ENCODE measurements at regions not wholly inside any gene's neighbourhood (a gene's known extent, or its start where the extent isn't known, plus 50 kb on each side); places are given as distances from the start of the nearest gene placed in this dataset.

DNA sequence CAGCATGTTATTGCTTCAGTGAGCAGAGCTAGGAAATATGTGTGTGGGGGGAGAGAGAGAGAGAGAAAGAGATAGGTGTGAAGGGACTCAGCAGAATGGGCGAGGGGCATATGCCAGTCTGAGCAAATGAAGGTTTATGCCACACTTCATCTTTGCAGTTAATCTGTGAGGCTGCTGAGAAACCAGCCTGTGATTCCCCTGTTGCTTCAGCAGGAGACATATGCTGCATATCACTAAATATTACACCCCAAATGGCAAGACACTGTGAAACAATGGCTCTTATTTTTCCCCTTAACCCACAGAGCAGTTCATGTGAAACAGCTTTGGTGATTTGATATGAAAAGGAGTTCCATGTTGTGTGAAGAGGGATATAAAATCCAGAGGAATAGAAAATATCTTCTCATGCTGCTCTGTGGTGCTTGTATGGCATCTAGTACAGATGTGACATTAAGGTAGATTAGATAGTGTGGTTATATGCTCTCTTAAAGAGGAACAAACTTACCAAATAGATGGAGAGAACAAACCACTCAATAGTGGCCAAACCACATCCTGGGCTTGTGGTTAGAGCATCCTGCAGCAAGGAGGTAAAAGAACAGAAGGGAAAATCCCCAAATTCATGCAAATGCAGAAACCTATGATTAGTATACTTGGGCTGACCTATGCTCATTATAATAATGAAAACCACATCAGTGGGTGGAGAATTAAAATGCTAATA is 864.2 kb downstream of the FAM181B start (continued):
- TF ChIP-seq TAF1 (IDR thresholded peaks at IDR 0.05; ENCODE audit: borderline replicate concordance, low read depth, low read length) (no peak), EP300 (IDR thresholded peaks at IDR 0.05; ENCODE audit: borderline replicate concordance in 1 of 2, control insufficient read depth in 1 of 2, low read depth in 2 of 2, low read length in 2 of 2) (peak; percentile 85 to 87; a peak in 3 of 4 replicates), LARP7 (IDR thresholded peaks at IDR 0.05) (no peak), NFYA (IDR thresholded peaks at IDR 0.05; ENCODE audit: borderline replicate concordance, low read depth, low read length) (no peak), ZNF217 (IDR thresholded peaks at IDR 0.05) (peak; percentile 89; the same call in 1 of the 2 replicates), YY1 (IDR thresholded peaks at IDR 0.05; ENCODE audit: low read depth, low read length) (no peak), GABPA (IDR thresholded peaks at IDR 0.05; ENCODE audit: low read depth) (no peak), ZBED1 (IDR thresholded peaks at IDR 0.05; ENCODE audit: borderline replicate concordance) (no peak), SREBF1 (IDR thresholded peaks at IDR 0.05; ENCODE audit: low read length) (no peak; the same call in 1 of the 2 replicates), SMAD1 (IDR thresholded peaks at IDR 0.05; ENCODE audit: low read depth, partially characterized antibody) (peak; percentile 46), IKZF1 (conservative IDR thresholded peaks at IDR 0.05) (peak; percentile 86), STAT1 (conservative IDR thresholded peaks at IDR 0.05) (no peak), NR2F1 (conservative IDR thresholded peaks at IDR 0.05) (peak; percentile 65), EZH2 (IDR thresholded peaks at IDR 0.05; ENCODE audit: borderline replicate concordance, control insufficient read depth, low read depth, low read length) (0 out of 2 replicates have a peak, but pooled peaks have one; percentile 35)
- TF ChIP-seq, protein P1, sequence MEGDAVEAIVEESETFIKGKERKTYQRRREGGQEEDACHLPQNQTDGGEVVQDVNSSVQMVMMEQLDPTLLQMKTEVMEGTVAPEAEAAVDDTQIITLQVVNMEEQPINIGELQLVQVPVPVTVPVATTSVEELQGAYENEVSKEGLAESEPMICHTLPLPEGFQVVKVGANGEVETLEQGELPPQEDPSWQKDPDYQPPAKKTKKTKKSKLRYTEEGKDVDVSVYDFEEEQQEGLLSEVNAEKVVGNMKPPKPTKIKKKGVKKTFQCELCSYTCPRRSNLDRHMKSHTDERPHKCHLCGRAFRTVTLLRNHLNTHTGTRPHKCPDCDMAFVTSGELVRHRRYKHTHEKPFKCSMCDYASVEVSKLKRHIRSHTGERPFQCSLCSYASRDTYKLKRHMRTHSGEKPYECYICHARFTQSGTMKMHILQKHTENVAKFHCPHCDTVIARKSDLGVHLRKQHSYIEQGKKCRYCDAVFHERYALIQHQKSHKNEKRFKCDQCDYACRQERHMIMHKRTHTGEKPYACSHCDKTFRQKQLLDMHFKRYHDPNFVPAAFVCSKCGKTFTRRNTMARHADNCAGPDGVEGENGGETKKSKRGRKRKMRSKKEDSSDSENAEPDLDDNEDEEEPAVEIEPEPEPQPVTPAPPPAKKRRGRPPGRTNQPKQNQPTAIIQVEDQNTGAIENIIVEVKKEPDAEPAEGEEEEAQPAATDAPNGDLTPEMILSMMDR (IDR thresholded peaks at IDR 0.05 in 2 of 3, conservative IDR thresholded peaks at IDR 0.05 in 1 of 3; ENCODE audit: control insufficient read depth in 2 of 3, extremely low read depth in 1 of 3, insufficient read depth in 1 of 3, low read depth in 3 of 3, low read length in 3 of 3) = no peak
- TF ChIP-seq, protein P2, sequence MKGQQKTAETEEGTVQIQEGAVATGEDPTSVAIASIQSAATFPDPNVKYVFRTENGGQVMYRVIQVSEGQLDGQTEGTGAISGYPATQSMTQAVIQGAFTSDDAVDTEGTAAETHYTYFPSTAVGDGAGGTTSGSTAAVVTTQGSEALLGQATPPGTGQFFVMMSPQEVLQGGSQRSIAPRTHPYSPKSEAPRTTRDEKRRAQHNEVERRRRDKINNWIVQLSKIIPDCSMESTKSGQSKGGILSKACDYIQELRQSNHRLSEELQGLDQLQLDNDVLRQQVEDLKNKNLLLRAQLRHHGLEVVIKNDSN (IDR thresholded peaks at IDR 0.05; ENCODE audit: borderline replicate concordance, extremely low read length, insufficient read depth, low read depth, low read length) = no peak
- TF ChIP-seq, protein P3, sequence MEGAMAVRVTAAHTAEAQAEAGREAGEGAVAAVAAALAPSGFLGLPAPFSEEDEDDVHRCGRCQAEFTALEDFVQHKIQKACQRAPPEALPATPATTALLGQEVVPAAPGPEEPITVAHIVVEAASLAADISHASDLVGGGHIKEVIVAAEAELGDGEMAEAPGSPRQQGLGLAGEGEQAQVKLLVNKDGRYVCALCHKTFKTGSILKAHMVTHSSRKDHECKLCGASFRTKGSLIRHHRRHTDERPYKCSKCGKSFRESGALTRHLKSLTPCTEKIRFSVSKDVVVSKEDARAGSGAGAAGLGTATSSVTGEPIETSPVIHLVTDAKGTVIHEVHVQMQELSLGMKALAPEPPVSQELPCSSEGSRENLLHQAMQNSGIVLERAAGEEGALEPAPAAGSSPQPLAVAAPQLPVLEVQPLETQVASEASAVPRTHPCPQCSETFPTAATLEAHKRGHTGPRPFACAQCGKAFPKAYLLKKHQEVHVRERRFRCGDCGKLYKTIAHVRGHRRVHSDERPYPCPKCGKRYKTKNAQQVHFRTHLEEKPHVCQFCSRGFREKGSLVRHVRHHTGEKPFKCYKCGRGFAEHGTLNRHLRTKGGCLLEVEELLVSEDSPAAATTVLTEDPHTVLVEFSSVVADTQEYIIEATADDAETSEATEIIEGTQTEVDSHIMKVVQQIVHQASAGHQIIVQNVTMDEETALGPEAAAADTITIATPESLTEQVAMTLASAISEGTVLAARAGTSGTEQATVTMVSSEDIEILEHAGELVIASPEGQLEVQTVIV (IDR thresholded peaks at IDR 0.05; ENCODE audit: borderline replicate concordance, partially characterized antibody) = no peak
- TF ChIP-seq, protein P4, sequence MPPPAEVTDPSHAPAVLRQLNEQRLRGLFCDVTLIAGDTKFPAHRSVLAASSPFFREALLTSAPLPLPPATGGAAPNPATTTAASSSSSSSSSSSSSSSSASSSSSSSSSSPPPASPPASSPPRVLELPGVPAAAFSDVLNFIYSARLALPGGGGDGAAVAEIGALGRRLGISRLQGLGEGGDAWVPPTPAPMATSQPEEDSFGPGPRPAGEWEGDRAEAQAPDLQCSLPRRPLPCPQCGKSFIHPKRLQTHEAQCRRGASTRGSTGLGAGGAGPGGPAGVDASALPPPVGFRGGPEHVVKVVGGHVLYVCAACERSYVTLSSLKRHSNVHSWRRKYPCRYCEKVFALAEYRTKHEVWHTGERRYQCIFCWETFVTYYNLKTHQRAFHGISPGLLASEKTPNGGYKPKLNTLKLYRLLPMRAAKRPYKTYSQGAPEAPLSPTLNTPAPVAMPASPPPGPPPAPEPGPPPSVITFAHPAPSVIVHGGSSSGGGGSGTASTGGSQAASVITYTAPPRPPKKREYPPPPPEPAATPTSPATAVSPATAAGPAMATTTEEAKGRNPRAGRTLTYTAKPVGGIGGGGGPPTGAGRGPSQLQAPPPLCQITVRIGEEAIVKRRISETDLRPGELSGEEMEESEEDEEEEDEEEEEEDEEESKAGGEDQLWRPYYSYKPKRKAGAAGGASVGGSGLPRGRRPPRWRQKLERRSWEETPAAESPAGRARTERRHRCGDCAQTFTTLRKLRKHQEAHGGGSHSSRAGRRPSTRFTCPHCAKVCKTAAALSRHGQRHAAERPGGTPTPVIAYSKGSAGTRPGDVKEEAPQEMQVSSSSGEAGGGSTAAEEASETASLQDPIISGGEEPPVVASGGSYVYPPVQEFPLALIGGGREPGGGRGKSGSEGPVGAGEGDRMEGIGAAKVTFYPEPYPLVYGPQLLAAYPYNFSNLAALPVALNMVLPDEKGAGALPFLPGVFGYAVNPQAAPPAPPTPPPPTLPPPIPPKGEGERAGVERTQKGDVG (CRISPR knock-in tag; IDR thresholded peaks at IDR 0.05) = no peak
- TF ChIP-seq, protein P5, sequence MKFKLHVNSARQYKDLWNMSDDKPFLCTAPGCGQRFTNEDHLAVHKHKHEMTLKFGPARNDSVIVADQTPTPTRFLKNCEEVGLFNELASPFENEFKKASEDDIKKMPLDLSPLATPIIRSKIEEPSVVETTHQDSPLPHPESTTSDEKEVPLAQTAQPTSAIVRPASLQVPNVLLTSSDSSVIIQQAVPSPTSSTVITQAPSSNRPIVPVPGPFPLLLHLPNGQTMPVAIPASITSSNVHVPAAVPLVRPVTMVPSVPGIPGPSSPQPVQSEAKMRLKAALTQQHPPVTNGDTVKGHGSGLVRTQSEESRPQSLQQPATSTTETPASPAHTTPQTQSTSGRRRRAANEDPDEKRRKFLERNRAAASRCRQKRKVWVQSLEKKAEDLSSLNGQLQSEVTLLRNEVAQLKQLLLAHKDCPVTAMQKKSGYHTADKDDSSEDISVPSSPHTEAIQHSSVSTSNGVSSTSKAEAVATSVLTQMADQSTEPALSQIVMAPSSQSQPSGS (IDR thresholded peaks at IDR 0.05; ENCODE audit: low read length) = peak; percentile 82
